ENCODE measurements at regions not wholly inside any gene's neighbourhood (a gene's known extent, or its start where the extent isn't known, plus 50 kb on each side); places are given as distances from the start of the nearest gene placed in this dataset.

DNA sequence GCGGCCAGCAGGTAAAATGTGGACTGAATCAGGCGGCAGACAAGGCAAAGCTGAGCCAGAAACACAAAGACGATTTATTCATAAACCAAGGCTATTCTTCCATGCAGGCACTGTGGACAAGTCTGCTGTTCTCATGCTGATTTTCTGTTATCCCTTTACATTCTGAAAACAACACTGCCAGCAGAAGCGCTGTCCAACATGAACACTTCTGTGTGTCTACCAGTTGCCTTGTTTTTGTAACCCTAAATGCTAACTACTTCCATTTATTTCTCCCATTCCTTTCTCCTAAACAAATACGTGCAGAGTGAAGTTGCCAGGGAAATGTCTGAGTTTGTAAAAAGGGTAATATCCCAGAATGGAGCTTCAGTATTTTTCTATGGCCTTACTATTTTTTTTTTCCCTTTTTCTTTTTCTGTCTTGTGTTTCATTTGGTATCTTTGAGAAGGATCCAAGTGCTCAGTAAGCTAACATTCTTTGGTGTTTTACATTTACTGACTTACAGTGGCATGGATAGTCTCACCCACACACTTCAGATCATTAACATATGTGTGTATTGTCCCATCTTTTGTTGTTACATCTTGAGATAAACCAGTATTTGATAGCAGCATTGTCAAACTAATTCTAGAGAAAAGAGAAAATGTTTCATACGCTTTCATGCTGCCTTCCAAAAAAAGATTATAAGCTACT lies 1308.9 kb upstream of the MAP3K7 start:
- TF ChIP-seq EZH2 (IDR thresholded peaks at IDR 0.05; ENCODE audit: borderline replicate concordance, insufficient read depth, low read length, poor library complexity, severe bottlenecking) (no peak), SMC3 (conservative IDR thresholded peaks at IDR 0.05; ENCODE audit: poor library complexity) (no peak), TAF1 (IDR thresholded peaks at IDR 0.05; ENCODE audit: low read depth) (no peak)
- TF ChIP-seq, protein P1, sequence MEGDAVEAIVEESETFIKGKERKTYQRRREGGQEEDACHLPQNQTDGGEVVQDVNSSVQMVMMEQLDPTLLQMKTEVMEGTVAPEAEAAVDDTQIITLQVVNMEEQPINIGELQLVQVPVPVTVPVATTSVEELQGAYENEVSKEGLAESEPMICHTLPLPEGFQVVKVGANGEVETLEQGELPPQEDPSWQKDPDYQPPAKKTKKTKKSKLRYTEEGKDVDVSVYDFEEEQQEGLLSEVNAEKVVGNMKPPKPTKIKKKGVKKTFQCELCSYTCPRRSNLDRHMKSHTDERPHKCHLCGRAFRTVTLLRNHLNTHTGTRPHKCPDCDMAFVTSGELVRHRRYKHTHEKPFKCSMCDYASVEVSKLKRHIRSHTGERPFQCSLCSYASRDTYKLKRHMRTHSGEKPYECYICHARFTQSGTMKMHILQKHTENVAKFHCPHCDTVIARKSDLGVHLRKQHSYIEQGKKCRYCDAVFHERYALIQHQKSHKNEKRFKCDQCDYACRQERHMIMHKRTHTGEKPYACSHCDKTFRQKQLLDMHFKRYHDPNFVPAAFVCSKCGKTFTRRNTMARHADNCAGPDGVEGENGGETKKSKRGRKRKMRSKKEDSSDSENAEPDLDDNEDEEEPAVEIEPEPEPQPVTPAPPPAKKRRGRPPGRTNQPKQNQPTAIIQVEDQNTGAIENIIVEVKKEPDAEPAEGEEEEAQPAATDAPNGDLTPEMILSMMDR (IDR thresholded peaks at IDR 0.05; ENCODE audit: poor library complexity, severe bottlenecking): no peak
